Skin epidermis (tissue), 12 donors: ENCODE measurements at regions not wholly inside any gene's neighbourhood (a gene's known extent, or its start where the extent isn't known, plus 50 kb on each side); places are given as distances from the start of the nearest gene placed in this dataset.
"Not testable (repeated sequence)": the region's sequence is repeated elsewhere in the genome, so short reads cannot be mapped to it uniquely, and the experiment has no call there.

Experiments used
- H3K27ac ChIP-seq, 21 experiments: fragments of 200-600 bp; sonication (generic) in 11 of 21; one replicate each; pipeline ENCODE4 v1.5.0; 2020; ENCODE audit warnings: mild to moderate bottlenecking in 3 of 21, inconsistent platforms in 2 of 21, moderate library complexity in 2 of 21
- H3K4me3 ChIP-seq, 7 experiments: fragments of 200-600 bp; sonication (generic) in 2 of 7; one replicate each; pipeline ENCODE4 v1.5.0; 2020; ENCODE audit warnings: inconsistent platforms in 2 of 7, mild to moderate bottlenecking in 2 of 7, moderate library complexity in 1 of 7

- H3K27ac ChIP-seq: peak overlapping the region; percentile 56 to 94 (median 87)
Observed at GRCh38 chr1:223992456-223993246, 121.3 kb upstream of the FBXO28 start.

GRCh38 chr1:223991297-223991857 is 122.5 kb upstream of the FBXO28 start:
- H3K4me3 ChIP-seq: peak overlapping the region in 1 of 7 experiments; percentile 86

More at GRCh38 chr1:223992456-223993246, 121.3 kb upstream of the FBXO28 start:
- peak overlapping the region; percentile 52 to 86 (median 77) for H3K4me3 ChIP-seq

GRCh38 chr1:223961985-223962384 is 116.2 kb upstream of the TP53BP2 start:
- H3K4me3 ChIP-seq, H3K27ac ChIP-seq: not testable (repeated sequence)

More at GRCh38 chr1:223991297-223991857, 122.5 kb upstream of the FBXO28 start:
- peak overlapping the region in 2 of 21 experiments; percentile 42 to 85 for H3K27ac ChIP-seq

GRCh38 chr1:223952801-223953200 is 107.1 kb upstream of the TP53BP2 start:
- H3K27ac ChIP-seq, H3K4me3 ChIP-seq: not testable (repeated sequence)

DNA sequence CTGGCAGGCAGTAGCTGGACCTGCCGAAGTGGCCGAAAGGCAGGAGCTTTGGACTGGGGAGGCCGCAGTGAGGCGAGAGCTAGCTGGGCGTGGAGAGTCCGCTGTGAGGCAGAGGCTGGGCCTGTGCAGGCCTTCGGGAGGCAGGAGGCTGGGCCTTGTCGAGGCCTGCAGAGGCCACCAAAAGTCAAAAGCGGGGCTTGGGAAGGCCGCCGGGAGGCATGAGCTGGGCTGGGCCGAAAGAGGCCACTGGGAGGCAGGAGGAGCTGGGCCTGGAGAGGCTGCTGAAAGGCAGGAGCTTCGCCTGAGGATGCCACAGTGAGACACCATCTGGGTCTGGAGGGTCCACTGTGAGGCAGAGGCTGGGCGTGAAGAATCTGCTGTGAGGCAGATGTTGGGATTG is 105.8 kb upstream of the TP53BP2 start:
- H3K4me3 ChIP-seq, H3K27ac ChIP-seq: not testable (repeated sequence)

GRCh38 chr1:223949944-223950343 is 104.2 kb upstream of the TP53BP2 start:
- H3K27ac ChIP-seq, H3K4me3 ChIP-seq: not testable (repeated sequence)

GRCh38 chr1:223948041-223948440 is 102.3 kb upstream of the TP53BP2 start:
- H3K4me3 ChIP-seq, H3K27ac ChIP-seq: not testable (repeated sequence)

DNA sequence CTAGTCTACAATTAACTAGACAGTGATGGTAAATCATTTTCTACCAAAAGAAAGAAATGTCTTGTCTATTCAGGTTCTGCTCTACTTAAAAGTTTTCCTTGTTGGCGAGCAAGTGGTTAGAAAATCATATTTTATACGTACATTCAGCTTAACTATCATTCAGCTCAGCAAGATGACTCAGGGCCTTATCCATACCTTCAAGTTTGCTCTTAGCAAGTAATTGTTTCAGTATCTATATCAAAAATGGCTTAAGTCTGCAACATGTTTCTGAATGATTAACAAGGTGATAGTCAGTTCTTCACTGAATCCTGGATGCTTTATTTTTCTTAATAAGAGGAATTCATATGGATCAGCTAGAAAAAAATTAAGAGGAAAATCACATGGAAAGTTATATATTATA is 90.8 kb upstream of the TP53BP2 start:
- not testable (repeated sequence) for H3K4me3 ChIP-seq, H3K27ac ChIP-seq

- H3K4me3 ChIP-seq, H3K27ac ChIP-seq: not testable (repeated sequence)
Observed at GRCh38 chr1:223931476-223931875, 85.7 kb upstream of the TP53BP2 start.

DNA sequence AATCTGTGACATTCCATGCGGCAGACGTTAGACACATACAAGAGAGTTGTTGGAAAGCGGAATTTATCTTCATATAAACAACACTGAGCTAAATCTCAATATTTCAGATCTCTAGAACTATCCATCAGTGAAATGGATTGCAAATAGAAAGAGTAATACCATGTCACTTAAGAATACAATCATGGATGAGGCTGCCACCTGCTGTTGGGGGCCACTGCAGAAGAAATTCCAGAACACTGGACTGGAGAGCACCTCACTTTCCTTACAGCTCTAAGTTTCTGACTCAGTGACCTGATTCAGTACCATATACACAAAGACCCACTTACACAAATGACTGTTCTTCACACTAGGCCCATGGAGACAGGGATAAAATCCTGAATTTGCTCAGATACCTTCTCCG is 75.1 kb upstream of the TP53BP2 start:
- H3K4me3 ChIP-seq, H3K27ac ChIP-seq: not testable (repeated sequence)

DNA sequence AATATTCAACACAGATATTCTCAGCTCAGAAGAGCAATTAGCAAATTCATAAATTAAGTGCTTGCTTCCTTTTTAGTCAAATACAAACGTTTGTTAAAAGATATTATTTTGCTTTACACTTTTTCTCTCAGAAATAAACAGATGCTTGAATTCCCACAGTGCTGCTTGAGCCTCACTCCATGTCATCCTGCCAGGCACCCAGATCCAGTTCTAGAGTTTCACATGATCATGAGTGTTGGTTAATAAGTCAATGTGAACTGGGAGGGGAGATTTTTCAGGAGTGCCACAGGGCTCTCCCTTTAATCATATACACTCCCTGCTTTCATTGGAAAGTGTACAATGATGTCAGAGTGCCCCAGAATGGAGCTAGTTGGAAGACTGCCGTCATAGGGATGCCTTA is 69.7 kb upstream of the TP53BP2 start:
- H3K4me3 ChIP-seq, H3K27ac ChIP-seq: not testable (repeated sequence)

DNA sequence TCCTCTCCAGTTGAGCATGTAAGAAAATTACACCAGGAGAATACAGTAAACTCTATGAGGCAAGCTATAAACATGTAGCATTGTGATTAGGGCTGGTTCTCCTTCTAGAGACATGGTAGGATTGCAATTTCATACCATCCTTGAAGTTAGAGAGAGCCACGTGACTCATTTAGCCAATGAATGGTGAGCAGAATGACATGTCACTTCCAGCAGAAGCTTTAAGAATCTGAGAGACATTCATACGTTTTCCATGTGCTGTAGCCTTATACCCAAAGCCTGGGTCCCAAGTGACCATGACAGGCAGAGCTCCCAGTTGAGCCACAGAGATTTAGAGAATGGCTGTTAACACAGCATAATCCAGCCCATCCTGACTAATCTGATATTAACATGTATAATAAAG is 68.0 kb upstream of the TP53BP2 start:
- not testable (repeated sequence) for H3K4me3 ChIP-seq, H3K27ac ChIP-seq

GRCh38 chr1:223907943-223908587 is 62.3 kb upstream of the TP53BP2 start:
- not testable (repeated sequence) for H3K27ac ChIP-seq, H3K4me3 ChIP-seq

- H3K4me3 ChIP-seq, H3K27ac ChIP-seq: not testable (repeated sequence)
Observed at GRCh38 chr1:223903221-223903620, 57.5 kb upstream of the TP53BP2 start.

DNA sequence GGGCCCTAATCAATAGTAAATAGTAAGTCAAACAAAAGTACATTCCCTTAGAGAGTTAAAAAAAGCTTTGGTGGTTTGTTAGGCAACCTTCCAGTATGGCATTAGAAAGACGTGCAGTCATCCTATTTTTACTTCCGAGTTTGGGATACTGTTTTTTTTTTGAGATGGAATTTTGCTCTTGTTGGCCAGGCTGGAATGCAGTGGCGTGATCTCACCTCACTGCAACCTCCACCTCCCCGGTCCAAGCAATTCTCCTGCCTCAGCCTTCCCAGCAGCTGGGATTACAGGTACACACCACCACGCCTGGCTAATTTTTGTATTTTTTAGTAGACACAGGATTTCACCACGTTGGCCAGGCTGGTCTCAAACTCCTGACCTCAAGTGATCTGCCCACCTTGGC is 54.0 kb upstream of the TP53BP2 start:
- H3K27ac ChIP-seq, H3K4me3 ChIP-seq: not testable (repeated sequence)

DNA sequence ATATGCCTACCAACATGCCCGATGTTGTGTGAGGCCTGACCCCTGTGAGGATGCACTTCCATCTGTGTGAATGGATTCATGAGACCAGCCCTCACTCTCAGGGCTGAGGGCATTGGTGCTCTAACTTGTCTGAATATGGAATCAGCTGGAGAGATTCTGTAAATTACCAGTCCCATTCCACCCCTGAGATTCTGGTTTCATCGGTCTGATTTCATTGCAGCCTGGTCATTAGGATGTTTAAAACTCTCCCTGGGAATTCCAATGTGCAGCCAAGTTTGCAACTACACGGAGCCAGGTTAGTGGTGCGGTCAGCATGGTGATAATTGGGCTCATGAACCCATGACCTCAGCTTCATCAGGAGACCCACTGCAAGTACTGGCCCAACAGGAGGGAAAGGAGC is 51.4 kb upstream of the TP53BP2 start:
- not testable (repeated sequence) for H3K4me3 ChIP-seq, H3K27ac ChIP-seq

GRCh38 chr1:223895950-223896349 is 50.2 kb upstream of the TP53BP2 start:
- not testable (repeated sequence) for H3K4me3 ChIP-seq, H3K27ac ChIP-seq
